ENCODE measurements at regions not wholly inside any gene's neighbourhood (a gene's known extent, or its start where the extent isn't known, plus 50 kb on each side); places are given as distances from the start of the nearest gene placed in this dataset.

DNA sequence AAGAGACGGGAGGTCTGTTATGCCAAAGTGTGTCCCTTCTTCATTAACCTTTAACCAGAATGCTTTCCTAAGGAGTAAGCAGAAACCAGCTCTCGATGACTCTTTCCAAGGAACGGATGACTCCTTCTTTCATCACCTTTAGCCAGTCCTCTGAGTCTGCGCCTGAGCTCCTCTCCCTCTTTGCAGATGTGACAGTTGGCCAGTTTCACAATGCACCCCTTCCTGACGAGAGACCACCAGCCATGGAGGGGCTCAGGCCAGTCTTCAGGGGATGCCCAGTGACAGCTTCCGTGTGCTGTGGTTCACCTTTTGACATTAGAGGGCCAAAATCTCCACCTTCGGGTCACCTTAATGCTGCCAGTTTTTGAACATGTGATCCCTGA, 826.1 kb downstream of the TBC1D22A start:
- DNase-seq (ENCODE audit: low spot score) = no peak
- peak; percentile 5 for FAIRE-seq

GRCh38 chr22:47587861-47588577, 825.6 kb downstream of the TBC1D22A start:
- FAIRE-seq (no peak), DNase-seq (ENCODE audit: low spot score) (no peak)

DNA sequence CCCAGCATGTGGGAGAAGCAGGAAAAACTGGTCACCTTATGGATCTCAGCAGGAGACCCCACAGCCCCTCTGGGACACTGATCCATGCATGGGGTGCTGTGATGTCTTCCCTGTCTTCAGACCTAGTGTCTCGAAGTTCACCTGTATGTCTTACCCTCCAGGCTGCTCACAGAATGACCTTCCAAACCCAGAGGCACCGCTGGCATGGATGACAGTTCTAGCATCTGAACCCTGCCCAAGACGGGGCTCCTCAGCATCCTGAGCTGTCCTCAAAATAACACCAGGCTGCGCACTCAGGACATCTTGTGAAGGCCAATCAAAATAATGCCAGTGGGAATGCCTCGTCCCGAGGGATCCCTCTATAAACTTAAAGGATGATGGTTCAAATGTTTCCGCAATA, 824.9 kb downstream of the TBC1D22A start:
- no peak for FAIRE-seq
- no peak for DNase-seq (ENCODE audit: low spot score)

- no peak for DNase-seq (ENCODE audit: low spot score)
- FAIRE-seq = no peak
Measured at GRCh38 chr22:47586946-47587345, 824.5 kb downstream of the TBC1D22A start.

GRCh38 chr22:47586038-47586437, 823.6 kb downstream of the TBC1D22A start:
- FAIRE-seq (peak; percentile 20), DNase-seq (ENCODE audit: low spot score) (peak; percentile 44)

DNA sequence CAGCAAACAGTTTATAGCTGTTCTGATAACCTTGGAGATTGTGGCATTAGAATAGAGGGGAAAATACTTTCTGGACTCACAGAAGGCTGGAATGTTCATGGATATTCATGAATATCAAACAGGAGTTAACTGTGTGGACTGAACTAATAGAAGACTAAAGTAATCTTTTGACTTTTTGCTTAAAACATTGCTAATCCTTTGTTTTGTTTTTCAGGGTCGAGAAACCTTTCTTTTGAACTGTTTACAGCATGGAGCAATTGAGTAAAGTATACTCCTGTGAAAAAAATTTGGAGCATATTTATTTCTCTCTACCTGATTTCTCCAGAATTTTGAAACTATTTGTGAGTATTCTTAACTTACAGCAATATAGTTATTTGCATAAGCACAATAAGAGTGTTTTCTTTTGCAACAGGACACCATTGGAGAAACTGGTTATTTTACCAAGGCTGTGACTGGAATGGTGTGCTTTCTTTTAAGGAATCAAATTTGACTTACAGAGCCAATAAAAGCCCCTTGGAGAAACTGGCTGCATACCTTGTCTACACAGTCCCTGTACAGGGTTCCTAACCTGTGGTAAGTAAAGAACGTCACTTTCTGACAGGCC, 821.6 kb downstream of the TBC1D22A start:
- FAIRE-seq (peak; percentile 30), DNase-seq (ENCODE audit: low spot score) (no peak)

DNA sequence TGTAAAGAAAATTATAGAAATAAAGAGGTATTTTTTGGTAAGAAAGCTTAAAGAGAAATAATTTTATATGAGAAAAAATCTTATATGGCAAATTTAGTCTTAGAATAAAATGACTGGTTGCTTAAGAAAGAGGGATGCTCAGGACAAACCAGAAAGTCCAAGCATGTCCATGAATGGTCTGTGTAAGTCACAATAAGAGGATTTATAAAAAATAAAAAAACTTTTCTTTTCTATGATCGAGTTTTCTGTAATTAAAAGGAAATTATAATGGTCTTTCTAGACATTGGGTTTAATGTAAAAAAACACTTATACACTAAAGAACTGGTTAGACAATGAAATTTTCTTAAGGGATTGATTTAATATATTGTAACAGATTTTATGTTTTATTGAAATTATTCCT, 819.6 kb downstream of the TBC1D22A start:
- FAIRE-seq (no peak), DNase-seq (ENCODE audit: low spot score) (no peak)

DNA sequence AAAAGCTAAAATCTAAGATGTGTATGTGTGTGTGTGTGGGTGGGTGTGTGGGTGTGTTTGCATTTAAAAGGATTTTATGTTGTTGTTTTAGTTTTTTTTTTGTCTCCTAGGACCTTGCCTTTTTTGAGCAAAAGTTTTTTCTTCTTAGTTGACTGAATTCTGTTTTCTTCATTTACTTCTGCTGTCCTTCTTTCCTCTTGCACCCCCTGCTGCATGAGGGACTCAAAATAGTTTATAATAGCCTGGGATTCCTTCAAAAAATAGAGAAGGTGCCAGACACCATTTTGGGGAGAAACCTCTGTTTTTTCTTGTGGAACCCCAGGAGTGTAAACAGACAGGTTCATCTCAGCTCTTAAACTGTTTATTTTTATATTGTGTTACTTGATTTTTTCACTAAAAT, 817.7 kb downstream of the TBC1D22A start:
- FAIRE-seq = no peak

DNA sequence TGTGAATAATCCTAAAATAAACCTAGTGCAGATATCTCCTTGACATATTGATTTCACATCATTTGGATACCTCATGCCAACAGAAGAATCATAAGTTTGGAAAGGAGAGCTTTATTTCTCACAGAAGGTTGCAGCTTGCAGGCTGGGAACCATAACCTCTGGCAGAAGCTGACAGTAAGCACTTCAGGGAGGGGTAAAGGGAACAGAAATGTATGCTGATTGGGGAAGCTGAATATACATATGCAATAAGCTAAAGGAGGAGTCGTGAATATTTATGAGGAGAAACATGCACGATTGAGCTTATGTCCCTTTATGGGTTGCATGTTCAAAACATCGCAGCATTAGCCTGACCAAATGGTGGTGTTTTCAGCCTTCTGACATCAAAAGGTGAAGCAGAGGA, 814.5 kb downstream of the TBC1D22A start:
- no peak for FAIRE-seq
- DNase-seq (ENCODE audit: low spot score) = no peak

More for the DNA sequence above, 817.7 kb downstream of the TBC1D22A start:
- no peak for DNase-seq (ENCODE audit: low spot score)

DNA sequence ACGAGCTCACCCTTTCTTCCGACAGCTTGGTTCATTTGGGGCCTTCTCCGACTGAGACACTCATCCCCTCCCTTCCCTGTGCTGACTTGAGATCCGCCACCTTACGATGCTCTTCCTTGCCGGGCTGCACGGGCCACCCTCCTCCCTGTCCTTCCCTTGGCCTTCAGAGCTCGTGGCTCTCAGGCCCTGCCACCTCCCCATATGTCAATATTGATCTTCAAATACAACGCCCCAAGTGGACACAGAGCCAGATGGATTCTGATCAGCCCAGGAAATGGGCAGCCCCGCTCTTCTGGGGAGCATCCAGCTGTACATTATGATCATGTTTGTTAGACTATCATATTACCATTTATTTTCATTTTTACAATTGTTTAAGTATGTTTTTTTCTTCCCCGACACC, 812.8 kb downstream of the TBC1D22A start:
- FAIRE-seq = no peak

GRCh38 chr22:47574556-47574955, 812.1 kb downstream of the TBC1D22A start:
- FAIRE-seq (no peak), DNase-seq (ENCODE audit: low spot score) (no peak)

More for the DNA sequence above, 812.8 kb downstream of the TBC1D22A start:
- DNase-seq (ENCODE audit: low spot score) = no peak

- DNase-seq (ENCODE audit: low spot score) (no peak), FAIRE-seq (no peak)
Measured at GRCh38 chr22:47573141-47573540, 810.7 kb downstream of the TBC1D22A start.

DNA sequence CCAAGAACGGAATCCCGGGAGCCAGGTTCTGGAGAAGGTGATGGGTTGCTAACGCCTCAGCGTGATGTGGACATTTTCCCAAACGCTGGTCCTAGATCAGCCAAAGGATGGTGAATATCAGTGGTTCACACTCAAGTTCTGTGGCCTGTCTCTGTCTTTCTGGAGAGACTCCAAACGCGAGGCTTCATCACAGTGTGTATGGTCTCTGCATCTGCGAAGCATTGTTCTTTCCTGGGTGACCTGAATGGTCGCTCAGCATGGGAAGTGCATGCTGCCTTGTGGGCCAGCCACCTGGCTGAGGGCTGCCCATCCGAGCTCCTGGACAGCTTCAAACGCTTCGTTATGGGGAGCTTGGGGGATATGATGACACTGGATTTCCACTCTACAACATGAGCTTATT, 810.0 kb downstream of the TBC1D22A start:
- DNase-seq (ENCODE audit: low spot score) (no peak), FAIRE-seq (no peak)

GRCh38 chr22:47571616-47572015, 809.2 kb downstream of the TBC1D22A start:
- DNase-seq (ENCODE audit: low spot score) (no peak), FAIRE-seq (no peak)

DNA sequence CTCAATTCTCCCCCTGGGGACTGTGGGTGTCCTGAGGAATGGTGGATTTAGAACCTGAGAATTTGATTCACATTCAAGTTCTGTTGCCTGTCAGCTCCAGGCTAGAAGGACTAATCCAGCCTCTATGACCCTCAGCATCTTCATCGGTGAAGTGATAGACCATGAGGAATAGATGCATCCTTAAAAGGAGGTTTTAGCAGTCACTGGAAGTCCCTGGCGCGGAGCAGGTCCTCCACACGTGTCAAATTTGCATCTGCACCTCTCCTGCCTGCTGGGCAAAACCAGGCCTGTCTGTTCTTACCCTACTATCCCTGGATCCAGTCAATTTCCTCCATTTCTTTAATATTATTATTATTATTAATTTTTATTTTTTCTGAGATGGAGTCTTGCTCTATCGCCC, 808.4 kb downstream of the TBC1D22A start:
- no peak for DNase-seq (ENCODE audit: low spot score)
- FAIRE-seq = no peak

GRCh38 chr22:47570300-47570685, 807.8 kb downstream of the TBC1D22A start:
- no peak for DNase-seq (ENCODE audit: low spot score)
- no peak for FAIRE-seq

GRCh38 chr22:47569389-47570299, 807.2 kb downstream of the TBC1D22A start:
- FAIRE-seq = no peak
- no peak for DNase-seq (ENCODE audit: low spot score)

GRCh38 chr22:47568700-47569099, 806.2 kb downstream of the TBC1D22A start:
- FAIRE-seq = no peak
- DNase-seq (ENCODE audit: low spot score) = no peak

- DNase-seq (ENCODE audit: low spot score) = no peak
- no peak for FAIRE-seq
Measured at GRCh38 chr22:47567126-47568090, 805.0 kb downstream of the TBC1D22A start.

GRCh38 chr22:47566491-47566890, 804.0 kb downstream of the TBC1D22A start:
- FAIRE-seq (peak; percentile 20), DNase-seq (ENCODE audit: low spot score) (no peak)

- FAIRE-seq (no peak), DNase-seq (ENCODE audit: low spot score) (no peak)
Measured at GRCh38 chr22:47565607-47566006, 803.2 kb downstream of the TBC1D22A start.
